CD8-positive, alpha-beta memory T cell (primary cell): ENCODE measurements at regions not wholly inside any gene's neighbourhood (a gene's known extent, or its start where the extent isn't known, plus 50 kb on each side); places are given as distances from the start of the nearest gene placed in this dataset.

ENCODE experiments used
- CTCF ChIA-PET: fragments of 350-600 bp; sonication (Branson Sonifier 250); formaldehyde crosslinking; loops from one replicate; lab custom pipeline; 2021; ENCODE audit warnings: antibody characterized with exemption; lab: Charles Lee
- POLR2A ChIA-PET: fragments of 350-600 bp; sonication (Branson Sonifier 250); formaldehyde crosslinking; loops from one replicate; lab custom pipeline; 2021; ENCODE audit warnings: antibody characterized with exemption; lab: Charles Lee
- DNase-seq, 5 donors: peaks; one replicate each; pipeline versions ENCODE4 v3.0.0 to v3.0.0-alpha.2; 2020 to 2022; ENCODE audit warnings: mixed read lengths in 1 of 5
- H3K27ac ChIP-seq: one replicate; pipeline ENCODE4 v1.7.0; 2013; ENCODE audit warnings: low read depth, mild to moderate bottlenecking, low read length, moderate library complexity
- H3K27me3 ChIP-seq: 2 replicates; pipeline ENCODE4 v1.7.0; 2013; ENCODE audit warnings: low read length, mild to moderate bottlenecking; ENCODE audit not compliant: insufficient read depth, poor library complexity, severe bottlenecking
- H3K36me3 ChIP-seq: 2 replicates; pipeline ENCODE4 v1.7.0; 2013; ENCODE audit warnings: mild to moderate bottlenecking, low read length, moderate library complexity; ENCODE audit not compliant: insufficient read depth
- H3K4me1 ChIP-seq: 2 replicates; pipeline ENCODE4 v1.7.0; 2013; ENCODE audit warnings: mild to moderate bottlenecking, low read length, moderate library complexity; ENCODE audit not compliant: insufficient read depth
- H3K4me3 ChIP-seq: 2 replicates; pipeline ENCODE4 v1.7.0; 2013; ENCODE audit warnings: mild to moderate bottlenecking, low read length
- H3K9me3 ChIP-seq: 2 replicates; pipeline ENCODE4 v1.7.0; 2013; ENCODE audit warnings: mild to moderate bottlenecking, low read length
- H3K27ac Mint-ChIP-seq, 8 donors: one replicate each; pipeline ENCODE4 v1.8.0; 2020 to 2021; ENCODE audit warnings: mixed read lengths in 8 of 8, mild to moderate bottlenecking in 6 of 8, inconsistent platforms in 3 of 8, moderate library complexity in 3 of 8
- H3K27me3 Mint-ChIP-seq, 2 donors: one replicate each; pipeline ENCODE4 v1.8.0; 2020 to 2021; ENCODE audit warnings: mixed read lengths in 2 of 2, mild to moderate bottlenecking in 1 of 2, moderate library complexity in 1 of 2
- H3K36me3 Mint-ChIP-seq, 3 donors: one replicate each; pipeline ENCODE4 v1.8.0; 2020 to 2021; ENCODE audit warnings: mixed read lengths in 3 of 3, inconsistent platforms in 1 of 3, mild to moderate bottlenecking in 1 of 3
- H3K4me1 Mint-ChIP-seq, 3 donors: one replicate each; pipeline ENCODE4 v1.8.0; 2020 to 2021; ENCODE audit warnings: mixed read lengths in 3 of 3, inconsistent platforms in 1 of 3, mild to moderate bottlenecking in 1 of 3
- H3K4me3 Mint-ChIP-seq, 7 donors: one replicate each; pipeline ENCODE4 v1.8.0; 2020 to 2021; ENCODE audit warnings: mixed read lengths in 7 of 7, mild to moderate bottlenecking in 6 of 7, moderate library complexity in 4 of 7, inconsistent platforms in 2 of 7
- H3K9me3 Mint-ChIP-seq, 5 donors: one replicate each; pipeline ENCODE4 v1.8.0; 2020 to 2022; ENCODE audit warnings: mixed read lengths in 5 of 5, mild to moderate bottlenecking in 3 of 5, moderate library complexity in 2 of 5, inconsistent platforms in 1 of 5

- no peak overlapping the region for H3K4me3 Mint-ChIP-seq
- no peaks in the 10 kb centered on the region for H3K36me3 ChIP-seq
- ChIA-PET POLR2A (no interaction called here), CTCF (no interaction called here)
- no peaks in the 10 kb centered on the region for H3K4me1 Mint-ChIP-seq
- DNase-seq, result no peak
- H3K9me3 Mint-ChIP-seq, result no peaks in the 10 kb centered on the region
- H3K27ac ChIP-seq, result no peak overlapping the region
- H3K27me3 ChIP-seq, result no peaks in the 10 kb centered on the region
- no peak overlapping the region for H3K4me3 ChIP-seq
- no peak overlapping the region for H3K27ac Mint-ChIP-seq
- H3K9me3 ChIP-seq, result no peaks in the 10 kb centered on the region
- no peaks in the 10 kb centered on the region for H3K4me1 ChIP-seq
- no peaks in the 10 kb centered on the region for H3K36me3 Mint-ChIP-seq
- H3K27me3 Mint-ChIP-seq, result peaks cover 14 to 56% of the 10 kb centered on the region in 2 donors
Observed at GRCh38 chr17:68785565-68786486, 169.4 kb downstream of the ABCA8 start.

- ChIA-PET POLR2A (no interaction called here), CTCF (no interaction called here)
- DNase-seq, result no peak
- H3K27me3 ChIP-seq, result no peaks in the 10 kb centered on the region
- H3K36me3 Mint-ChIP-seq, result no peaks in the 10 kb centered on the region
- no peaks in the 10 kb centered on the region for H3K9me3 Mint-ChIP-seq
- no peak overlapping the region for H3K27ac ChIP-seq
- H3K4me3 Mint-ChIP-seq, result no peak overlapping the region
- no peaks in the 10 kb centered on the region for H3K4me1 Mint-ChIP-seq
- peaks cover 8 to 53% of the 10 kb centered on the region in 2 donors for H3K27me3 Mint-ChIP-seq
- H3K36me3 ChIP-seq, result no peaks in the 10 kb centered on the region
- no peaks in the 10 kb centered on the region for H3K9me3 ChIP-seq
- H3K27ac Mint-ChIP-seq, result no peak overlapping the region
- no peak overlapping the region for H3K4me3 ChIP-seq
- no peaks in the 10 kb centered on the region for H3K4me1 ChIP-seq
Observed at GRCh38 chr17:68784431-68784830, 170.8 kb downstream of the ABCA8 start.

- H3K27me3 ChIP-seq, result no peaks in the 10 kb centered on the region
- no peak for DNase-seq
- Mint-ChIP-seq H3K27me3 (peaks cover 6 to 54% of the 10 kb centered on the region in 2 donors), H3K36me3 (no peaks in the 10 kb centered on the region), H3K4me1 (no peaks in the 10 kb centered on the region), H3K4me3 (no peak overlapping the region), H3K9me3 (no peaks in the 10 kb centered on the region), H3K27ac (no peak overlapping the region)
- no peak overlapping the region for H3K4me3 ChIP-seq
- POLR2A ChIA-PET, result no interaction called here
- H3K4me1 ChIP-seq, result no peaks in the 10 kb centered on the region
- no peak overlapping the region for H3K27ac ChIP-seq
- no peaks in the 10 kb centered on the region for H3K9me3 ChIP-seq
- H3K36me3 ChIP-seq, result no peaks in the 10 kb centered on the region
- CTCF ChIA-PET, result no interaction called here
Observed at GRCh38 chr17:68783861-68784260, 171.3 kb downstream of the ABCA8 start.

- Mint-ChIP-seq H3K4me3 (no peak overlapping the region), H3K9me3 (no peaks in the 10 kb centered on the region), H3K27me3 (peaks cover 6 to 46% of the 10 kb centered on the region in 2 donors), H3K27ac (no peak overlapping the region), H3K4me1 (no peaks in the 10 kb centered on the region), H3K36me3 (no peaks in the 10 kb centered on the region)
- Histone ChIP-seq H3K27ac (no peak overlapping the region), H3K36me3 (no peaks in the 10 kb centered on the region), H3K27me3 (no peaks in the 10 kb centered on the region), H3K9me3 (no peaks in the 10 kb centered on the region), H3K4me1 (no peaks in the 10 kb centered on the region), H3K4me3 (no peak overlapping the region)
- no peak for DNase-seq
- CTCF ChIA-PET, result no interaction called here
- POLR2A ChIA-PET, result no interaction called here
Observed at GRCh38 chr17:68782789-68783188, 172.4 kb downstream of the ABCA8 start.

- Mint-ChIP-seq H3K9me3 (no peaks in the 10 kb centered on the region), H3K36me3 (no peaks in the 10 kb centered on the region), H3K27ac (no peak overlapping the region), H3K27me3 (peaks cover 4 to 36% of the 10 kb centered on the region in 2 donors), H3K4me1 (no peaks in the 10 kb centered on the region), H3K4me3 (no peak overlapping the region)
- ChIA-PET POLR2A (no interaction called here), CTCF (no interaction called here)
- no peak overlapping the region for H3K4me3 ChIP-seq
- H3K4me1 ChIP-seq, result no peaks in the 10 kb centered on the region
- H3K27me3 ChIP-seq, result no peaks in the 10 kb centered on the region
- H3K27ac ChIP-seq, result no peak overlapping the region
- H3K36me3 ChIP-seq, result no peaks in the 10 kb centered on the region
- no peaks in the 10 kb centered on the region for H3K9me3 ChIP-seq
- DNase-seq, result no peak
Observed at GRCh38 chr17:68780596-68780995, 174.6 kb downstream of the ABCA8 start.

GRCh38 chr17:68778726-68779125 is 176.5 kb downstream of the ABCA8 start:
- H3K36me3 Mint-ChIP-seq, result no peaks in the 10 kb centered on the region
- H3K4me3 Mint-ChIP-seq, result no peak overlapping the region
- Histone ChIP-seq H3K27ac (no peak overlapping the region), H3K27me3 (no peaks in the 10 kb centered on the region), H3K9me3 (no peaks in the 10 kb centered on the region), H3K4me1 (no peaks in the 10 kb centered on the region), H3K36me3 (no peaks in the 10 kb centered on the region), H3K4me3 (no peak overlapping the region)
- H3K27ac Mint-ChIP-seq, result no peak overlapping the region
- no peaks in the 10 kb centered on the region for H3K9me3 Mint-ChIP-seq
- H3K4me1 Mint-ChIP-seq, result no peaks in the 10 kb centered on the region
- CTCF ChIA-PET, result interaction anchor here (1.2 kb wide), 1 partner anchor 470 kb away, joined by 4 read pairs; no protein-coding TSS in a partner anchor
- peaks cover 4 to 23% of the 10 kb centered on the region in 2 donors for H3K27me3 Mint-ChIP-seq
- DNase-seq, result no peak
- POLR2A ChIA-PET, result no interaction called here

GRCh38 chr17:68777856-68778694 is 176.9 kb upstream of the FAM20A start:
- ChIA-PET POLR2A (no interaction called here), CTCF (interaction anchor here (1.2 to 1.4 kb wide), 2 partner anchors 471 kb away, joined by 4 to 5 read pairs; no protein-coding TSS in a partner anchor)
- Histone ChIP-seq H3K9me3 (no peaks in the 10 kb centered on the region), H3K27me3 (no peaks in the 10 kb centered on the region), H3K36me3 (no peaks in the 10 kb centered on the region), H3K27ac (no peak overlapping the region), H3K4me3 (no peak overlapping the region), H3K4me1 (no peaks in the 10 kb centered on the region)
- H3K4me1 Mint-ChIP-seq, result no peaks in the 10 kb centered on the region
- H3K4me3 Mint-ChIP-seq, result no peak overlapping the region
- no peaks in the 10 kb centered on the region for H3K9me3 Mint-ChIP-seq
- no peaks in the 10 kb centered on the region for H3K36me3 Mint-ChIP-seq
- DNase-seq, result no peak
- H3K27me3 Mint-ChIP-seq, result peaks cover 4 to 28% of the 10 kb centered on the region in 2 donors
- H3K27ac Mint-ChIP-seq, result no peak overlapping the region
